ENCODE measurements at regions not wholly inside any gene's neighbourhood (a gene's known extent, or its start where the extent isn't known, plus 50 kb on each side); places are given as distances from the start of the nearest gene placed in this dataset.

GRCh38 chr2:8176887-8177286, 505.0 kb upstream of the ID2 start:
- DNase-seq (ENCODE audit: low read depth in 2 of 2) = no peak

- DNase-seq (ENCODE audit: low read depth in 2 of 2) = no peak
Observed at GRCh38 chr2:8177566-8177965, 504.3 kb upstream of the ID2 start.

GRCh38 chr2:8178911-8179310, 502.9 kb upstream of the ID2 start:
- DNase-seq (ENCODE audit: low read depth in 2 of 2) = no peak

GRCh38 chr2:8189316-8189715, 492.5 kb upstream of the ID2 start:
- no peak for DNase-seq (ENCODE audit: low read depth in 2 of 2)

GRCh38 chr2:8190279-8190678, 491.6 kb upstream of the ID2 start:
- no peak for DNase-seq (ENCODE audit: low read depth in 2 of 2)

GRCh38 chr2:8191427-8191826, 490.4 kb upstream of the ID2 start:
- DNase-seq (ENCODE audit: low read depth in 2 of 2) = no peak

- DNase-seq (ENCODE audit: low read depth in 2 of 2) = no peak
Observed at GRCh38 chr2:8193146-8193545, 488.7 kb upstream of the ID2 start.

GRCh38 chr2:8193686-8194615, 487.9 kb upstream of the ID2 start:
- no peak for DNase-seq (ENCODE audit: low read depth in 2 of 2)

GRCh38 chr2:8195784-8196183, 486.1 kb upstream of the ID2 start:
- no peak for DNase-seq (ENCODE audit: low read depth in 2 of 2)

- DNase-seq (ENCODE audit: low read depth in 2 of 2) = no peak
Observed at GRCh38 chr2:8196316-8196715, 485.5 kb upstream of the ID2 start.

- no peak for DNase-seq (ENCODE audit: low read depth in 2 of 2)
Observed at GRCh38 chr2:8197101-8197500, 484.8 kb upstream of the ID2 start.

GRCh38 chr2:8197825-8198224, 484.0 kb upstream of the ID2 start:
- no peak for DNase-seq (ENCODE audit: low read depth in 2 of 2)

- DNase-seq (ENCODE audit: low read depth in 2 of 2) = no peak
Observed at GRCh38 chr2:8198766-8199382, 483.0 kb upstream of the ID2 start.

GRCh38 chr2:8202132-8202531, 479.7 kb upstream of the ID2 start:
- DNase-seq (ENCODE audit: low read depth in 2 of 2) = no peak

GRCh38 chr2:8203364-8203763, 478.5 kb upstream of the ID2 start:
- DNase-seq (ENCODE audit: low read depth in 2 of 2) = no peak

GRCh38 chr2:8204711-8205110, 477.1 kb upstream of the ID2 start:
- no peak for DNase-seq (ENCODE audit: low read depth in 2 of 2)

GRCh38 chr2:8209494-8209893, 472.4 kb upstream of the ID2 start:
- no peak for DNase-seq (ENCODE audit: low read depth in 2 of 2)

GRCh38 chr2:8211384-8211783, 470.5 kb upstream of the ID2 start:
- DNase-seq (ENCODE audit: low read depth in 2 of 2) = no peak

GRCh38 chr2:8212239-8212638, 469.6 kb upstream of the ID2 start:
- DNase-seq (ENCODE audit: low read depth in 2 of 2) = no peak

- DNase-seq (ENCODE audit: low read depth in 2 of 2) = no peak
Observed at GRCh38 chr2:8214036-8214615, 467.7 kb upstream of the ID2 start.

- DNase-seq (ENCODE audit: low read depth in 2 of 2) = no peak
Observed at GRCh38 chr2:8215159-8215863, 466.5 kb upstream of the ID2 start.

GRCh38 chr2:8215982-8216381, 465.9 kb upstream of the ID2 start:
- no peak for DNase-seq (ENCODE audit: low read depth in 2 of 2)
